GM21515 (cell line): ENCODE measurements at regions not wholly inside any gene's neighbourhood (a gene's known extent, or its start where the extent isn't known, plus 50 kb on each side); places are given as distances from the start of the nearest gene placed in this dataset.
"Not testable (repeated sequence)": the region's sequence is repeated elsewhere in the genome, so short reads cannot be mapped to it uniquely, and the experiment has no call there.

Source experiments
- ATAC-seq: cut with Tn5 transposase; IDR thresholded peaks from one replicate; pipeline ENCODE4 v1.9.1; 2021; ENCODE audit not compliant: unreplicated experiment

GRCh38 chr7:152949253-152949652, 189.7 kb downstream of the ACTR3B start:
- ATAC-seq, result no peak

- ATAC-seq, result no peak
Measured at GRCh38 chr7:152949790-152950189, 190.2 kb downstream of the ACTR3B start.

- ATAC-seq, result no peak
Measured at GRCh38 chr7:152956006-152956405, 196.5 kb downstream of the ACTR3B start.

- no peak for ATAC-seq
Measured at GRCh38 chr7:152959610-152960009, 200.1 kb downstream of the ACTR3B start.

GRCh38 chr7:152961796-152962195, 202.2 kb downstream of the ACTR3B start:
- not testable (repeated sequence) for ATAC-seq

DNA sequence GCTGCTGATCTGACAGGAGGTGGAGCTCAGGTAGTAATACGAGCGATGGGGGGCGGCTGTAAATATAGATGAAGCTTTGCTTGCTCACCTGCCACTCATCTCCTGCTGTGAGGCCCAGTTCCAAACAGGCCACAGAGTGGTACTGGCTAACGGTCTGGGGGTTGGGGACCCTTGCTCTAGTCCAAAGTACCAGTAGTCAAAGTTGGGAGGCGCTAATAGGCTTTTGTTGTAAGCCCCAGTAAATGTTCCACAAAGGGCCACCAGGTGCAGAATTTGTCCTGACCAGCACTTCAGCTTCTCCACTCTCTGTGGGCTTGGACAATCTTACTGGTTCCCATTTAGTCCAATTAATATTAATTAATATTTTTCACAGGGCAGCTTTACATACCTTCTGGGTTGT, 206.6 kb downstream of the ACTR3B start:
- ATAC-seq, result no peak

DNA sequence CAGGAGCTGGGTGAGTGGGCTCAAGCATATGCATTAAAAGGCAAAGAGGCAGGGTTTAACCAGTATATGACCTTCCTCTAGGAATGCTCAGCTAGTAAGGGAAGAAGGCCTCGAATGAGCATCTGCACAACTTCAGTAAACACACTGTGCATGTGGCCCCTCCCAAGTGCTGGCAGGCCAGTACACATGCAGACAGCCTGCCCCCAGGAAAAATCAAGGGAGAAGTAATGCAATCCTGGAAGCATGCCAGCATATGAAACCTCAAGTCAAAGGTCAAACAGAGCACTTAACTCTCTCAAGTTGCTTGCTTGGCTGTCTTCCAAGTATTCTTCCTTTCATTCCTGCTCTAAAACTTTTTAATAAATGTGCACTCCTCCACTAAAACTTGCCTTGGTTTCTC, 208.4 kb downstream of the ACTR3B start:
- ATAC-seq, result no peak

DNA sequence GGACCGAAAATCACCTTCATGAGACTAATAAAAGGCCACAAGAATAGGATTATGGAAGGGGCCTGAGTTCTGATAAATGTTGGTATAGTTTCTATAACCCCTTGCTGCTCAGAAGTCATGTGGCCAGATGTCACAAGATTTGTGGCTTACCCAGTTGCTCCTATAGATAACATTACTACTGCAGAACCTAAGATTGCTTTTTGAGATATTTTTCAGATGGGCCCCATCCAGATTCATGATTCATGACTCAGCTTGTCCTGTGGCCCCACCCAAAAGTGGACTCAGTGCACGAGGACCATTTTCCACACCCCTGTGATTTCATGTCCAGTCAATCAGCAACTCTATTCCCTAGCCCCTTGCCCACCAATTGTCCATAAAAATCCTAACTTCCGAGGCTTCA, 209.0 kb downstream of the ACTR3B start:
- ATAC-seq, result no peak

DNA sequence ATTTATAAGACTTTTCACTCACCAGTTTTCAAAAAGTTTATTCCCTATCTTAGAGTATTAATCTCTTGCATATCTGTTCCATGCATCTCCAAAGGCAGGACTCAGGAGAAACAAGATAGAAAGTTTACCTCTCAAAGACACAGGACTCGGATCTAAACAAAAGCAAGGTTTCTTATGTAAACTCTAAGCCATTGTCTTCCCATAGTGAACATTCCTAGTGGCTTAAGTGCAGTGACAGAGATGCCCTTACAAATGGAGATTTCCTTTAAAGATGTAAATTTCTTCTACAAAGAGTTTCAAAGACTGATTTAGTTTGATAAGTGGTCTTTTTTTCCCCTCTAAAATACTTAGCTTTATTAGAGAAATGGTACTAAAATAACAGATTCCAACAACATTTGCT, 209.8 kb downstream of the ACTR3B start:
- no peak for ATAC-seq

- no peak for ATAC-seq
Measured at GRCh38 chr7:152969839-152970238, 210.3 kb downstream of the ACTR3B start.

DNA sequence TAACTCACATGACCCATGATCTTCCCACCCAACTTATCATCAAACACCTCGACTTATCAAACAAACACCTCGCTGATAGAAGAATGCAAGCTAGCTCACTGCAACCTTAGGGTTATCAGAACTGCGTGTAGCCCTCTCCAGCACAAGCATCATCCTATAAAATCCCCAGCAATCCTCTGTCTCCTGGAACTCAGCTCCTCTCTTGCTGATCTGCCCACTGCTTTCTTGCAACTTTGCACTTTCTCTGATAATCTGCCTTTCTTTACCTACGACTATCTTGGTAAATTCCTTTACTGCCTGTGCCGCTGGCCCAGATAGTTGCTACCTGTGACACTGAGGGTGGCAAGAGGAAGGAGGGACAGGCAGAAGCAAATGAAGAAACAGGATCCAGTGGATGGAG, 210.9 kb downstream of the ACTR3B start:
- no peak for ATAC-seq

DNA sequence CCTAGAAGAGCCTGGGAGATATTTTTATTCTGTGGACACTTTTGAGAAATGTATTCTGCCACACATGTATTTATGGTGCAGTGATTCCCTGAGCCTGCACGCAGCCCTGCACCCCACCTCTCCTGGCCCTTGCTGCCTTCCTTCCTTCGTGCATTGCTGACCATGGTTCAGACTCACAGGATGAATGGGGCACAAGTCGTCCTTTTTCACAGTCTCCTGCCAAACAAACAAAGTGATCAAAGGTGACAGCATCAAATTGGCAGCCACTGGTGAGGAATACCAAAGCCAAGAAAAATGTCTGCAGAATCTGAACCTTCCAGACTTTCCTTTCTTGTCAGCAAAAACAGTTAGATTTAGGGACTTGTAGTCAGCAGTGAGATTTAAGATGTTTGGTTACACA, 215.0 kb downstream of the ACTR3B start:
- ATAC-seq, result no peak

DNA sequence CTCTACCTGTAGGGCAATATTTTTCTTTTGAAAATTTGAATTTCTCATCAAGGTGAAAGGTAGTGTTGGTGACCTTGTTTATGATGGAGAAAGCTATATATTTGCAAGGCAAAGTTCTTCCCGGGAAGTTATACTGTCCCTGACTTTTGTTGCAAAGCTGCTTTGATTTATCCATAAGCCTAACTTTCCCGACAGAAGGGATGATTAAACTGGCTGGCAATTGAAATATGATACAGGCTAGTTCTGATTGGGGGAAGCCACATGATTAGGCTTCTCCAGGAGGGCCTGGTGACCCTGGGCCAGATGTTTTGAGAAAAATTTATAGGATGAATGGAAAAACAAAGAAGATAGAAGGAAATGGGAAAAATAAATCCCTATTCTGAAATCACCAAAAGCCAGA, 215.5 kb downstream of the ACTR3B start:
- no peak for ATAC-seq

DNA sequence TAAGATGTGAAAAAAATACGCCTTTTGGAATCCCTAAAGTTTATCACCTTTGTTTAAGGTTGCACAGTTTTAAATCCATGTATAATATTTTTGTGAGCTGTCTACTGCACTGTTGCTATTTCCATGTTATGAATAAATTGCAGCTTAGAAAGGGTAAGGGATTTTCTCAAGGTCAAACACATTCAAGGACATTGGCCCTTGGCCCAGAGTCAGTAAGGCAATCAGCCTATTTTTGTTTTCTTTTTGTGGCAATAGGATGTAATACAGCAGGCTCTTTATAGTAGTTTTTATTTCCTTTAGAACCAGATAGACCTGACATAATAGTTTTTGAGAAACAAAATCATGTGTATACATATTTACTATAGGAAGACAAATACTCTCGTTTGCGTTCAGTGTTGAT, 219.8 kb downstream of the ACTR3B start:
- ATAC-seq, result no peak

DNA sequence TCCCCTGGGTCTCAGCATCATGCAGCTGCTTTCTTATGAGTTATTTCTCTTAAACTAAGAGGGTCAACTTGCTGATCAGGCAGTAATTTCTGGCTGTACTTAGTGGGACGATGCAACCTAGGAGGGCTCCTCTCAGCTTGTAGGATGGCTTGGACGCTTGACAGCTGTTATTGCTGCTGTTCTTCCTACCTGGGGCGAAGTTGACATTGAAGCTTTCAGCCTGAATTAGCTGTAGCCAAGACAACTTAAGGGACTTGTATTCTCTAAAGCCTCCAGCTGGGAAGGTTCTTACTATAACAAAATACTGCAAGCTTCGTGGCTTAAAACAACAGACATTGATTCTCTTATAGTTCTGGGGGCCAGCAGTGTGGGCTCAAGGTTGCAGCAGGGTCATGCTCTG, 224.9 kb downstream of the ACTR3B start:
- ATAC-seq, result no peak

DNA sequence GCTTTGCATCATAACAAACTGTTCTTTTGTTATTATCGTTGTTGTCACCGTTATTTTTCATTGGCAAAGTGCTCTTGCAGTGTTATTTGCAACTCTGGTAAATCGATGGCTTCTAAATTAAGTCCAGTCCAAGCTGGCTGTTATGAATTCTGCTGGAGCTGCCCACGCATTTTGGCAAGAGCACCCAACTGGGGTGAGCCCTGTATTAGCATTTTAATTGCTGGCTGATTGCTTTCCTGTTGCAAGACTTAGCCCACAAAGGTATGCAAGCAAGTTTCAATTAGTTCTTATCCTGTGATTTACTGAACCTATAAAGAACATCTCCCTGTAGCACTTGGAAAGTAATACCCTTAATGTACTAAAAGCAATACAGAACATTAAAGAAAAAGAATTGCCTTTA, 226.8 kb downstream of the ACTR3B start:
- no peak for ATAC-seq

DNA sequence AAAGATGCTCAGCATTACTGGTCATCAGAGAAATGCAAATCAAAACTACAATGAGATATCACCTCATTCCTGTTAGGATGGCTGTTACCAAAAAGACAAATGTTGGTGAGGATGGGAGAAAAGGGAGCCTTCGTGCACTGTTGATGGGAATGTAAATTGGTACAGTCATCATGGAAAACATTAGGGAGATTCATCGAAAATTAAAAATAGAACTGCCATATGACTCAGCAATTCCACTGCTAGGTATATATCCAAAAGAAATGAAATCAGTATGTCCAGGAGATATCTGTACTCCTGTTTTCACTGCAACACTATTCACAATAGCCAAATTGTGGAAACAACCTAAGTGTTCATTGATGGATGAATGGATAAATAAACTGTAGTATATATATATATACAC, 228.1 kb downstream of the ACTR3B start:
- no peak for ATAC-seq

DNA sequence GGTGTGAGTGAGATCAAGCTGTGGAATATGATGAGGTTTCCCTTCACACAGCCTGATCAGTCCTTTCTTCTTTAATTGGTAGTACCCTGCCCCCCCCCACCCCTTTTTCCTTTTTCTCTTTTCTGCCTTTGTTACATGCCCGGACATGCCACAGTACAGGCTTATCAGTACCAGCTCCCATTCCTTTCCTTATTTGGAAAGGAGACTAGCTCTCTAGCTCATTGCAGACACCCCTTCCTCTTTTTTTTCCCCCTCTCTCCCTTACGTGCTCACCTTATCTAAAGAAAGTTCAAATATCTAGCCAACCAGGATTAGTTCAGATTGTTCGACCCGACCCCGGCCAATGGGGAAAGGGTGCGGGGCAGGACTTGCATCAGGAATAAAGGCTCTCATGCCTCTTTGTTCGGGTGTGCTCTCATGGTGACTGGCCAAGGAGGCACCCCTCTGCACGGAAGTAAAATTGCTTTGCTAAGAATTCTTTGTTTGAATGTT, 230.4 kb downstream of the ACTR3B start:
- ATAC-seq, result no peak

GRCh38 chr7:152998420-152998819, 238.9 kb downstream of the ACTR3B start:
- ATAC-seq, result no peak

GRCh38 chr7:153002115-153002514, 242.6 kb downstream of the ACTR3B start:
- no peak for ATAC-seq

DNA sequence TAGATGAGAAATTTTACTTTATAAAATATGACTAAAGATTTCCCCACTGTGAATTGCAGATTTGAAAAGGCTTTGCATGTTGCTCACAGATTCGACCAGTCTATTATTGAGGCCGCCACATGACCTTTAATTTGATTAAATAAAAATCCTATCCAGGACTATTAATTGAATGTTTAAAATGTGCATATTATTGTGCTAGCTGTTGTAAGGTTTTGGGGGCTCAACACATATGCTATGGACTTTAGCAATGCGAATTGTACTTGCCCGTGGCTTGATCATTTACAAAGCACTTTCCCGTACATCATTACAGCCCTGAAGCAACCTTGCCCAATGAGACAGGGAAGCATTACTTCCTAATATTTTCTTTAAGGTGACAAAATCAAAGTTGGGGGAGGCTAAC, 243.0 kb downstream of the ACTR3B start:
- ATAC-seq, result no peak

- no peak for ATAC-seq
Measured at GRCh38 chr7:153004341-153004740, 244.8 kb downstream of the ACTR3B start.

DNA sequence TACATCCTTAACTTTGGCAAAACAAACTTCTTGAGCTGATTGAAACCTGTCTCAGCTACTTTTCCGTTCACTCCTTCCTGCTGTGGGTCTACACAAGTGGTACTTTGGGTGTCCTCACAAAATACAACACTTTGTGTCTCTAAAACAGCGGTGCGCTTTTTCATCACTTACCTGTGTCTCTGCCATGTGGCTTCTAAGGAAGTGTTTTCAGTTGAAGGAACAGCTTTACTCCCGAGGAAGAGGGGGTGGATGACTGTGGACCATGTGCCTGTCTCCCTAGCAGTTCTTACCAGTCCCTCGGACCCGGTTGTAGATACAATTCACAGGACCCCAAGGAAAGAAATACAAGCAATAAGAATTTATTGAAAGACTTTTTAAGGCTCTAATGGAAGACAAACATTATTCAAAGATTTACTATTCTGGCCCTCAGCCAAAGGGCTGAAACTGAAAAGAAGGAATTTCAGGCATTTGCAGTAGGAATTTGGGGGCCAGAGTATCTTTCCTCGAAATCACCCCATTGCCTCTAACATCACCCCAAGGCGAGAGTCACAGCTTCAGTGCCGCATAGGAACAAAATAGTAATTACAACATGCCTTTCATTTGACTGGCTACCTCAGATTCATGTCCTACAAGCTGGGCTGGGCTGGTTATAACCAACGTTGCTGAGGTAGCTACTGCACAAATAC, 246.3 kb downstream of the ACTR3B start:
- ATAC-seq, result no peak
